ENCODE measurements at regions not wholly inside any gene's neighbourhood (a gene's known extent, or its start where the extent isn't known, plus 50 kb on each side); places are given as distances from the start of the nearest gene placed in this dataset.
"Not testable (repeated sequence)": the region's sequence is repeated elsewhere in the genome, so short reads cannot be mapped to it uniquely, and the experiment has no call there.

- Histone ChIP-seq H3K4me3 (ENCODE audit: low read length) (no peak overlapping the region), H3K27ac (ENCODE audit: low read depth in 1 of 2, low read length in 2 of 2) (no peak overlapping the region), H3K4me1 (ENCODE audit: insufficient read depth, low read length) (peaks cover 17% of the 10 kb centered on the region), H3K27me3 (ENCODE audit: control insufficient read depth in 1 of 2, insufficient read depth in 2 of 2, low read length in 2 of 2) (no peaks in the 10 kb centered on the region), H3K36me3 (ENCODE audit: insufficient read depth, low read length) (no peaks in the 10 kb centered on the region), H3K9me3 (ENCODE audit: control insufficient read depth in 1 of 2, insufficient read depth in 1 of 2, low read length in 2 of 2) (no peaks in the 10 kb centered on the region)
- POLR2A ChIA-PET, result no interaction called here
- H3K27ac Mint-ChIP-seq, result no peak overlapping the region
- H3K9me3 Mint-ChIP-seq, result peaks cover 2% of the 10 kb centered on the region
- TF ChIP-seq, protein P1, sequence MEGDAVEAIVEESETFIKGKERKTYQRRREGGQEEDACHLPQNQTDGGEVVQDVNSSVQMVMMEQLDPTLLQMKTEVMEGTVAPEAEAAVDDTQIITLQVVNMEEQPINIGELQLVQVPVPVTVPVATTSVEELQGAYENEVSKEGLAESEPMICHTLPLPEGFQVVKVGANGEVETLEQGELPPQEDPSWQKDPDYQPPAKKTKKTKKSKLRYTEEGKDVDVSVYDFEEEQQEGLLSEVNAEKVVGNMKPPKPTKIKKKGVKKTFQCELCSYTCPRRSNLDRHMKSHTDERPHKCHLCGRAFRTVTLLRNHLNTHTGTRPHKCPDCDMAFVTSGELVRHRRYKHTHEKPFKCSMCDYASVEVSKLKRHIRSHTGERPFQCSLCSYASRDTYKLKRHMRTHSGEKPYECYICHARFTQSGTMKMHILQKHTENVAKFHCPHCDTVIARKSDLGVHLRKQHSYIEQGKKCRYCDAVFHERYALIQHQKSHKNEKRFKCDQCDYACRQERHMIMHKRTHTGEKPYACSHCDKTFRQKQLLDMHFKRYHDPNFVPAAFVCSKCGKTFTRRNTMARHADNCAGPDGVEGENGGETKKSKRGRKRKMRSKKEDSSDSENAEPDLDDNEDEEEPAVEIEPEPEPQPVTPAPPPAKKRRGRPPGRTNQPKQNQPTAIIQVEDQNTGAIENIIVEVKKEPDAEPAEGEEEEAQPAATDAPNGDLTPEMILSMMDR (IDR thresholded peaks at IDR 0.05), result no peak
- no peak for ATAC-seq (ENCODE audit: poor library complexity)
- no peaks in the 10 kb centered on the region for H3K36me3 Mint-ChIP-seq (ENCODE audit: low read depth)
- CTCF ChIA-PET, result no interaction called here
- no peak overlapping the region for H3K4me3 Mint-ChIP-seq
- no peak for DNase-seq
- H3K27me3 Mint-ChIP-seq, result no peaks in the 10 kb centered on the region
- peaks cover 32% of the 10 kb centered on the region for H3K4me1 Mint-ChIP-seq (ENCODE audit: low read depth)
- intact Hi-C loops (cut with DNase I, micrococcal nuclease), result no loop called here
Observed at GRCh38 chr9:20237686-20238085, 384.6 kb downstream of the MLLT3 start.

DNA sequence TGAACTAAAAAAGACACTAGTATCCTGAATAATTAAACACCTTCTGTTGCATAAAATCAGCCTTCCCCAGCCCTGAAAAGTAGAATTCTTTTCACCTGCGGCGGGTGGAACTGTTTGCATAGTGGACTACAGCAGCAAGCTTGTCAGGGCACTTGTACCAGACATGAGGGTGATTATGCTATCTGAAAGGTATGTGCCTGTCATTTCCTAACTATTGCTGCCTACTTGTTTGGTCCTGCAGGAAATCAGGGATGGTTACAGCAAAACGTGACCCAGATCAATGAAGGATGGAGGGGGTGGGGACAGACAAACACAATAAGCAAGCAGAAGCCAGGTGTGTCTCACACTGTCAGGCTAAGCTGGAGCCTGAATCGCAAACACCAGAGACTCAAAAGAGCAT is 385.6 kb downstream of the MLLT3 start:
- DNase-seq (no peak), ATAC-seq (ENCODE audit: poor library complexity) (no peak)
- H3K27me3 ChIP-seq (ENCODE audit: control insufficient read depth in 1 of 2, insufficient read depth in 2 of 2, low read length in 2 of 2), result no peaks in the 10 kb centered on the region
- intact Hi-C loops (cut with DNase I, micrococcal nuclease), result no loop called here
- Mint-ChIP-seq H3K9me3 (peaks cover 2% of the 10 kb centered on the region), H3K4me3 (no peak overlapping the region), H3K4me1 (ENCODE audit: low read depth) (peaks cover 22% of the 10 kb centered on the region), H3K36me3 (ENCODE audit: low read depth) (no peaks in the 10 kb centered on the region), H3K27ac (no peak overlapping the region), H3K27me3 (no peaks in the 10 kb centered on the region)
- H3K4me3 ChIP-seq (ENCODE audit: low read length), result no peak overlapping the region
- H3K4me1 ChIP-seq (ENCODE audit: insufficient read depth, low read length), result peaks cover 7% of the 10 kb centered on the region
- no peak overlapping the region for H3K27ac ChIP-seq (ENCODE audit: low read depth in 1 of 2, low read length in 2 of 2)
- H3K9me3 ChIP-seq (ENCODE audit: control insufficient read depth in 1 of 2, insufficient read depth in 1 of 2, low read length in 2 of 2), result no peaks in the 10 kb centered on the region
- ChIA-PET POLR2A (no interaction called here), CTCF (no interaction called here)
- TF ChIP-seq, protein P1 (IDR thresholded peaks at IDR 0.05), result no peak
- H3K36me3 ChIP-seq (ENCODE audit: insufficient read depth, low read length), result no peaks in the 10 kb centered on the region

GRCh38 chr9:20235206-20235605 is 387.1 kb downstream of the MLLT3 start:
- H3K27ac ChIP-seq (ENCODE audit: low read depth in 1 of 2, low read length in 2 of 2); DNase-seq; H3K36me3 ChIP-seq (ENCODE audit: insufficient read depth, low read length); H3K36me3 Mint-ChIP-seq (ENCODE audit: low read depth); H3K27me3 Mint-ChIP-seq; H3K4me1 ChIP-seq (ENCODE audit: insufficient read depth, low read length); H3K4me3 Mint-ChIP-seq; H3K9me3 Mint-ChIP-seq; intact Hi-C loops (cut with DNase I, micrococcal nuclease); H3K27ac Mint-ChIP-seq; H3K27me3 ChIP-seq (ENCODE audit: control insufficient read depth in 1 of 2, insufficient read depth in 2 of 2, low read length in 2 of 2); ATAC-seq (ENCODE audit: poor library complexity); H3K4me3 ChIP-seq (ENCODE audit: low read length); H3K9me3 ChIP-seq (ENCODE audit: control insufficient read depth in 1 of 2, insufficient read depth in 1 of 2, low read length in 2 of 2); H3K4me1 Mint-ChIP-seq (ENCODE audit: low read depth); CTCF ChIA-PET: not testable (repeated sequence)
- POLR2A ChIA-PET, result interaction anchor here (1.2 kb wide), 1 partner anchor 20 kb away, joined by 4 read pairs; no protein-coding TSS in a partner anchor

GRCh38 chr9:20228096-20228495 is 394.2 kb downstream of the MLLT3 start:
- CTCF ChIA-PET, result no interaction called here
- no peak overlapping the region for H3K27ac Mint-ChIP-seq
- no peaks in the 10 kb centered on the region for H3K36me3 Mint-ChIP-seq (ENCODE audit: low read depth)

More at GRCh38 chr9:20228096-20228495, 394.2 kb downstream of the MLLT3 start:
- no peaks in the 10 kb centered on the region for H3K27me3 Mint-ChIP-seq
- Histone ChIP-seq H3K9me3 (ENCODE audit: control insufficient read depth in 1 of 2, insufficient read depth in 1 of 2, low read length in 2 of 2) (no peaks in the 10 kb centered on the region), H3K4me3 (ENCODE audit: low read length) (no peak overlapping the region), H3K4me1 (ENCODE audit: insufficient read depth, low read length) (peaks cover 3% of the 10 kb centered on the region), H3K27ac (ENCODE audit: low read depth in 1 of 2, low read length in 2 of 2) (no peak overlapping the region), H3K36me3 (ENCODE audit: insufficient read depth, low read length) (no peaks in the 10 kb centered on the region), H3K27me3 (ENCODE audit: control insufficient read depth in 1 of 2, insufficient read depth in 2 of 2, low read length in 2 of 2) (no peaks in the 10 kb centered on the region)
- ATAC-seq (ENCODE audit: poor library complexity) (no peak), DNase-seq (no peak)
- intact Hi-C loops (cut with DNase I, micrococcal nuclease), result no loop called here
- H3K4me1 Mint-ChIP-seq (ENCODE audit: low read depth), result peaks cover 10% of the 10 kb centered on the region
- POLR2A ChIA-PET, result interaction anchor here (1.1 kb wide), 1 partner anchor 15 kb away, joined by 4 read pairs; no protein-coding TSS in a partner anchor
- H3K4me3 Mint-ChIP-seq, result no peak overlapping the region
- TF ChIP-seq, protein P1 (IDR thresholded peaks at IDR 0.05), result no peak
- no peaks in the 10 kb centered on the region for H3K9me3 Mint-ChIP-seq
